Fibroblast of lung (primary cell): ENCODE measurements at regions not wholly inside any gene's neighbourhood (a gene's known extent, or its start where the extent isn't known, plus 50 kb on each side); places are given as distances from the start of the nearest gene placed in this dataset.

Experiments used
- EZH2 ChIP-seq: IDR thresholded peaks from 2 replicates; pipeline ENCODE4 v1.5.1; 2012; ENCODE audit warnings: low read length, control low read depth, mild to moderate bottlenecking; ENCODE audit errors: missing control alignments
- TF ChIP-seq, protein P1 (sequence below), 2 donors: IDR thresholded peaks in 1 of 2; conservative IDR thresholded peaks in 1 of 2; 1 replicate in 1 of 2; 2 replicates in 1 of 2; pipeline ENCODE4 v1.5.1; 2011 to 2012; ENCODE audit warnings: low read length in 2 of 2, control low read depth in 1 of 2, inconsistent platforms in 1 of 2, low read depth in 1 of 2, mild to moderate bottlenecking in 1 of 2

DNA sequence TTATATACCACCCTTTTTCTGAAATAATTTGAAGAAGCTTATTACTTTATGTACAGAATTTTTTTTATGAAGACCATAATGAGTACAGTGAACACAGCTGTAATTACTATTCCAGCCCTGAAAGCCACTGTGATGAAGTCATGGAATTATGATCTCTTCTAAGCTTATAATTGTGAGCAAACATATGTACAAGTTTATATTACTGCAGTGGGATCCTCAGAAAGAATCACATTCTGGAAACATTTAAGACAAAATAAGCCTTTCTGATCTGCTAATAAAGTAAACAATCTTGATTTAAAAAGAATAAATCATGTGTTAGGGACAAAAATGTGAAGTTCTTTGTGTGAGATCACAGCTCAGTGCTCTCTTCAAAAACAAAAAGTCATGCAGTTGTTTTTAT lies 560.4 kb downstream of the CD109 start:
- TF ChIP-seq, protein P1, sequence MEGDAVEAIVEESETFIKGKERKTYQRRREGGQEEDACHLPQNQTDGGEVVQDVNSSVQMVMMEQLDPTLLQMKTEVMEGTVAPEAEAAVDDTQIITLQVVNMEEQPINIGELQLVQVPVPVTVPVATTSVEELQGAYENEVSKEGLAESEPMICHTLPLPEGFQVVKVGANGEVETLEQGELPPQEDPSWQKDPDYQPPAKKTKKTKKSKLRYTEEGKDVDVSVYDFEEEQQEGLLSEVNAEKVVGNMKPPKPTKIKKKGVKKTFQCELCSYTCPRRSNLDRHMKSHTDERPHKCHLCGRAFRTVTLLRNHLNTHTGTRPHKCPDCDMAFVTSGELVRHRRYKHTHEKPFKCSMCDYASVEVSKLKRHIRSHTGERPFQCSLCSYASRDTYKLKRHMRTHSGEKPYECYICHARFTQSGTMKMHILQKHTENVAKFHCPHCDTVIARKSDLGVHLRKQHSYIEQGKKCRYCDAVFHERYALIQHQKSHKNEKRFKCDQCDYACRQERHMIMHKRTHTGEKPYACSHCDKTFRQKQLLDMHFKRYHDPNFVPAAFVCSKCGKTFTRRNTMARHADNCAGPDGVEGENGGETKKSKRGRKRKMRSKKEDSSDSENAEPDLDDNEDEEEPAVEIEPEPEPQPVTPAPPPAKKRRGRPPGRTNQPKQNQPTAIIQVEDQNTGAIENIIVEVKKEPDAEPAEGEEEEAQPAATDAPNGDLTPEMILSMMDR (conservative IDR thresholded peaks at IDR 0.05 in 1 of 2, IDR thresholded peaks at IDR 0.05 in 1 of 2; ENCODE audit: low read depth in 1 of 2, low read length in 2 of 2): no peak
- TF ChIP-seq EZH2: no peak
